HepG2 (cell line): ENCODE measurements at regions not wholly inside any gene's neighbourhood (a gene's known extent, or its start where the extent isn't known, plus 50 kb on each side); places are given as distances from the start of the nearest gene placed in this dataset.

Source experiments
- CREM ChIP-seq, 2 experiments: sonication (generic) in 1 of 2; formaldehyde crosslinking in 1 of 2; IDR thresholded peaks; 2 replicates each; pipeline versions ENCODE4 v1.4.0 to v1.6.1; 2016 to 2020; ENCODE audit warnings: antibody characterized with exemption in 1 of 2, mild to moderate bottlenecking in 1 of 2, missing genetic modification reagents in 1 of 2
- CTCF ChIP-seq: sonication (generic); formaldehyde crosslinking; IDR thresholded peaks from 2 replicates; pipeline ENCODE4 v1.5.0; 2020; ENCODE audit warnings: mild to moderate bottlenecking, missing genetic modification reagents, moderate library complexity
- EZH2 ChIP-seq: conservative IDR thresholded peaks from 2 replicates; pipeline ENCODE4 v1.6.1; 2012; ENCODE audit warnings: mild to moderate bottlenecking, low read depth, low read length, moderate library complexity
- HDAC2 ChIP-seq: sonication (generic); formaldehyde crosslinking; IDR thresholded peaks from 2 replicates; pipeline ENCODE4 v1.4.0; 2020; ENCODE audit warnings: missing genetic modification reagents
- MAFK ChIP-seq, 2 experiments: IDR thresholded peaks in 1 of 2; conservative IDR thresholded peaks in 1 of 2; 2 replicates each; pipeline ENCODE4 v1.6.1; 2011; ENCODE audit warnings: improper control_type of control experiment in 2 of 2, low read length in 2 of 2
- NCOA1 ChIP-seq: sonication (generic); formaldehyde crosslinking; IDR thresholded peaks from 2 replicates; pipeline ENCODE4 v1.9.0; 2021; ENCODE audit warnings: missing genetic modification reagents
- POLR2AphosphoS5 ChIP-seq: IDR thresholded peaks from 2 replicates; pipeline ENCODE4 v1.6.1; 2012; ENCODE audit warnings: low read depth, low read length
- THAP11 ChIP-seq: IDR thresholded peaks from 2 replicates; pipeline ENCODE4 v1.6.1; 2016; ENCODE audit warnings: missing biosample characterization, missing genetic modification reagents
- U2AF2 ChIP-seq: fragments of 200-400 bp; formaldehyde crosslinking; IDR thresholded peaks from 2 replicates; pipeline ENCODE4 v1.6.1; 2017; ENCODE audit warnings: low read depth, mild to moderate bottlenecking, low read length
- ZHX2 ChIP-seq, 2 experiments: sonication (generic) in 1 of 2; formaldehyde crosslinking in 1 of 2; IDR thresholded peaks; 2 replicates each; pipeline versions ENCODE4 v1.6.1 to v1.9.0; 2014 to 2022; ENCODE audit warnings: antibody characterized with exemption in 1 of 2, borderline replicate concordance in 1 of 2, inconsistent platforms in 1 of 2, low read depth in 1 of 2, missing genetic modification reagents in 1 of 2
- ZNF562 ChIP-seq: sonication (generic); formaldehyde crosslinking; IDR thresholded peaks from 2 replicates; pipeline ENCODE4 v1.8.0; 2022; ENCODE audit warnings: missing genetic modification reagents, borderline replicate concordance

- TF ChIP-seq MAFK (conservative IDR thresholded peaks at IDR 0.05 in 1 of 2, IDR thresholded peaks at IDR 0.05 in 1 of 2; ENCODE audit: low read length in 2 of 2), result no peak
- no peak for TF ChIP-seq ZNF562 (CRISPR knock-in tag)
- TF ChIP-seq NCOA1 (CRISPR knock-in tag), result no peak
- TF ChIP-seq CTCF (CRISPR knock-in tag), result no peak
- no peak for TF ChIP-seq THAP11 (CRISPR knock-in tag)
- no peak for TF ChIP-seq POLR2AphosphoS5
- no peak for TF ChIP-seq EZH2
- TF ChIP-seq HDAC2, result no peak
- no peak for TF ChIP-seq CREM (IDR thresholded peaks at IDR 0.05)
- no peak for TF ChIP-seq CREM (CRISPR knock-in tag; IDR thresholded peaks at IDR 0.05)
- no peak for TF ChIP-seq U2AF2
- TF ChIP-seq ZHX2 (IDR thresholded peaks at IDR 0.05; ENCODE audit: low read depth), result no peak
- no peak for TF ChIP-seq ZHX2 (CRISPR knock-in tag; IDR thresholded peaks at IDR 0.05; ENCODE audit: borderline replicate concordance)
Observed at GRCh38 chr4:138716559-138717335, 298.8 kb upstream of the NOCT start.
